ENCODE measurements at regions not wholly inside any gene's neighbourhood (a gene's known extent, or its start where the extent isn't known, plus 50 kb on each side); places are given as distances from the start of the nearest gene placed in this dataset.

DNA sequence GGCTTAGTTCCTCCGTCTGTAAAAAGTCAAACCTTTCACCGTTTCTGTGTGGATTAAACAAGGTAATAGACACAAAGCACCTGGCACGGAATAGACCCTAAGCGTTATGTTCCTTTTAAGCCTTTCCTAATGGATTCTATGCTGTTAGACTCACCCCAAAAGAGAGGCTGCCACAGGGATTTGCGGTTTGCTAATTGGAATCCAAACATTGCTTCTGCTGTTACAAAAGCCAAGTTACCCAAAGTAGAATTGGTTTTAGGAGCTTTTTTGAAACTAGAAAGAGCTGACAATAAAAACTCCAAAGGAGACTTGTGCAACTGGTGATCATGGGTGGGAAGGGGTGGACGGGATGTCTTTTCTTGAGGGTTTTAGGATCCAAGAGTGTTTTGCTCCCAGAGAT lies 178.0 kb downstream of the BMP7 start:
- DNase-seq = peak; percentile 25

DNA sequence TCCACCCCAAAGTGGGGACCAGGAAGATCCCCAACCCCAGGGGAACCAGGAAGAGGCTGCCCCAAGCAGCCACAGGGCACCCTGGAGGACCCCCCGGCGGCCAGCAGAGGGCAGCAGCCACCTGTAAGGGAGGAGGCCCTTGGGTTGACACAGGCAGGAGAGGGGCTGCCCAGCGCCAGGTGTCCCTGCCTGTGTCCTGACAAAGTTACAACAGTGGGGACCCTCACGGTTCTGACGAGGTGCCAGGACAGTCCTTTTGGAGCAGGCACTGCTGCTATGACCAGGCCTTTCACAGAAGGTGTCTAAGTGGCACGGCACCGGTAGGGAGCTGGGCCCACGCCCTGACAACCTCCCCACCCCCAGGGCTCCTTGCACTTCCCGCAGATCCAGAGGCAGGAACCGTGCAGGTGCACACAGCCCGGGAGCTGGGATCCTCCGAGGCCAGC lies 176.7 kb downstream of the BMP7 start:
- DNase-seq = peak; percentile 25

DNA sequence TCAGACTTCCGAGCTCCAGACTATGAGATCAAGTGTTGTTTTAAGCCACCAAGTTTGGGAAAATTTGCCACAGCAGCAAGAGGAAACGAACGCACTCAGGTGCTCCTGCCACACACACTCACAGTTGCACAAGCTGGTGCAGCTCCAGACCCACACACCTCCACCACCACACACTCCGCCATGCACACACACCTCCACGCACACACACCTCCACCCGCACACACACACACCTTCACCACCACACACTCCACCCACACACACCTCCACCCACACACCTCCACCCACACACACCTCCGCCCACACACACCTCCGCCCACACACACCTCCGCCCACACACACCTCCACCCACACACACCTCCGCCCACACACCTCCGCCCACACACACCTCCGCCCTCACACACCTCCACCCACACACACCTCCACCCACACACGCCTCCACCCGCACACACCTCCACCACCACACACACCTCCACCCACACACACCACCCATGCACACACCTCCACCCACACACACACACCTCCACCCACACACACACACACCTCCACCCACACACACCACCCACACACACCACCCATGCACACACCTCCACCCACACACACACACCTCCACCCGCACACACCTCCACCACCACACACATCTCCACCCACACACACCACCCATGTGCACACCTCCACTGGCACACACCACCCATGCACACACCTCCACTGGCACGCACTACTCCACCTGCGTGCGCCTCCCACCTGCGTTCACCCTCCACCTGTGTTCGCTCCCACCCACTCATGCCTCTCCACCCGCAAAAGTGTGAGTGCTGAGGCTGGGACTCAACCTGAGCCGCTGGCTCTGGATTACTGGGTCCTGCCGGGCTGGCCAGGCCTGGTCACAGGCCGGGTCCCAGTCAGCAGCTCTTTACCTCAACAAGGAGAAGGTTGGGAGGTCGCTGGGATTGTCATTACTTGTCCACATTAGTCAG lies 175.6 kb downstream of the BMP7 start:
- DNase-seq = no peak

DNA sequence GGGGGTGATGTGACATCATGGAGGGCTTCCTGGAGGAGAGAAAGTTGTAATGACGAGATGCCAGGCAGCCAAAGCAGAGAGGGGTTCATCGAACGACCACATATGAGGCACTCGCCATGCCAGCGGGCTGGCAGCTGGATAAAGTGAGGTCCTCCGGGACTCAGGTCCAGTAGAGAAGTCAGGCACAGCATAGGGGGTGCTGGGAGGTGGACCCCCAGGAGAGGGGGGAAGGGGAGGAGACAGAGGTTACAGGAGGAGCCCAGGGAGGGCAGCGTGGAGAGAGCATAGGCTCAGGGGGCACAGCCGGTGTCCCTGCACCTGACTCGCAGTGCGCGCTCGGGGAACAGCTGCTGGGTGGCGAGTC lies 174.7 kb downstream of the BMP7 start:
- no peak for DNase-seq

GRCh38 chr20:57092112-57092899 lies 174.1 kb downstream of the BMP7 start:
- DNase-seq = peak; percentile 38

- no peak for DNase-seq
These were observed 173.4 kb downstream of the BMP7 start for GRCh38 chr20:57092900-57093530.

- DNase-seq = no peak
These were observed 172.7 kb downstream of the BMP7 start for GRCh38 chr20:57093766-57094165.

- no peak for DNase-seq
These were observed 172.1 kb downstream of the BMP7 start for GRCh38 chr20:57094252-57094891.

GRCh38 chr20:57094991-57095390 lies 171.4 kb downstream of the BMP7 start:
- DNase-seq = no peak

DNA sequence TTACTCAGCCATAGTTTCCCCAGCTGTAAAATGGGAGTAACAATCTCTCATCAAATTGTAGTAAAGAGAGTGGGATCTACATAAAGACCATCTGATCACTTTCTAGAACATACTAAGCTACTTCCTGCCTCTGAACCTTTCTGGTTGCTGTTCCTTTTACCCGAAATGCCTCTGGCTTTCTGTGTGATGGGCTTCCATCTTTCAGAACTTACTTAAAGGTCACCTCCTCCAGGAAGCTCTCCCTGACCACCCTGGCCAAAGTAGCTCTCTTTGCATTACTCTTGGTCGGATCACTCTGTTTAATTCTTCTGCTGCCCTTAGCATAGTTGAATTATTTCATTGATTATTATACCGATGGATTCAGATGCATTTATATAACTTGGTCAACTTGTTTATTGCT lies 171.0 kb downstream of the BMP7 start:
- DNase-seq = no peak

- no peak for DNase-seq
These were observed 169.1 kb downstream of the BMP7 start for GRCh38 chr20:57097245-57097915.

GRCh38 chr20:57102160-57102559 lies 164.3 kb downstream of the BMP7 start:
- no peak for DNase-seq

- no peak for DNase-seq
These were observed 163.9 kb downstream of the BMP7 start for GRCh38 chr20:57102566-57102965.

GRCh38 chr20:57103146-57103800 lies 163.2 kb downstream of the BMP7 start:
- DNase-seq = no peak

DNA sequence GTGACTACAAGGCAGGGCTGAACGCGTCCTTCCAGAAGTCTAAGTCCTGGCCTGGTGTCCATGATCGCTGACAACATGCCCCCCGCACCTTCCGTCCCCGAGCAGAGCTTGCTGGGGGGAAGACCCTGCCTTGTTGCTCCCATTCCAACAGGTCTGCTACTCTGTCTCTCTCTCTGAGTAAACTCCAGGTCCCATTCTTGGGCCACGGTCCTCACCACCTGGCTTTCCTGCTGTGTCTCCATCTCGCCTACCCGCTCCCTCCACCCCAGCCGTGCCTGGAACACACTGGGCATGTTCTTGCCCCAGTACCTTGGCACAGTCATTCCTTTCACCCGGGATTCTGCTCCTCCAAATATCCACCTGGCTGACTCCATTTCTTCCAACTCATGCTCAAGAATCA lies 162.3 kb downstream of the BMP7 start:
- no peak for DNase-seq

- no peak for DNase-seq
These were observed 161.7 kb downstream of the BMP7 start for GRCh38 chr20:57104651-57105204.

- DNase-seq = no peak
These were observed 160.3 kb downstream of the BMP7 start for GRCh38 chr20:57106030-57106682.

DNA sequence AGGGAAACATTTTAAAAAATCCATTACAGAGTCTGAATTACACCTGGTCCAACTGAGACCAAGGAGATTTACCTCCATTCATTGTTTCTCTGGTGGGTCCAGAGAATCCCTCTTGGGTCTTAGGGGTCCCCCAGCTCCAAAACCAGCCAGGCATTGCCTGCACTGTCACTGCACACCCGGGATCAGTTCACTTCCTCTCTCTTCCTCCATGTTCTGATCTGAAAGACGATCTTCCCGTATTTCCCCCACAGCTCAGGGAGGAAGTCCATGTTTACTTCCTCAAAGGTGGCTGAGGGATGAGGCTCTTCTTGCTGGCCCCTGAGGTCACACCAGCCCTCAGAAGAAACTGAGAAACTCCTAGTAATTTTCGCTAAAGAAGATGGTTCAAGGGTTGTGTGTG lies 159.7 kb downstream of the BMP7 start:
- DNase-seq = no peak

GRCh38 chr20:57107208-57107607 lies 159.2 kb downstream of the BMP7 start:
- no peak for DNase-seq

DNA sequence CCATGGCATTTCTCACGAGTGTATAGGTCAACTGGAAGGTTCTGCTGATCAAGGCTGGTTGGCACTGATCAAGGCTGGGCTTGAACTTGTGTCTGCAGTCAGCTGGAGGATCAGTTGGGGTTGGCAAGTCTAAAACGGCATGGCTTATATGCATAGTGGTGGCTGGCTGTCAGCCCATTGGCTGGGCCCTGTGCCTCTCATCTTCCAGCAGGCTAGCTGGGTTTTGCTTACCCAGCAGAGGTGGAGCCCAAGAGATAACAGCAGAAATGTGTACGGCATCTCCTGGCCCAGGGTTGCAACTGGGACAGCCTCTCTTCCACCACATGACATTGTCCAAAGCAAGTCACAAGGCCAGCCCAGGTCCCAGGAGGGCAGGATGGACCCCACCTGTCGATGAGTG lies 158.2 kb downstream of the BMP7 start:
- no peak for DNase-seq
